ENCODE measurements at regions not wholly inside any gene's neighbourhood (a gene's known extent, or its start where the extent isn't known, plus 50 kb on each side); places are given as distances from the start of the nearest gene placed in this dataset.

- no peak for TF ChIP-seq CTCF (conservative IDR thresholded peaks at IDR 0.05 in 1 of 2, IDR thresholded peaks at IDR 0.05 in 1 of 2; ENCODE audit: extremely low read depth in 1 of 2, insufficient read depth in 1 of 2, low read depth in 1 of 2, low read length in 2 of 2)
- TF ChIP-seq EZH2 (IDR thresholded peaks at IDR 0.05; ENCODE audit: borderline replicate concordance, low read length): no peak
Measured at GRCh38 chr10:14447094-14447839, 116.5 kb upstream of the FRMD4A start.

Data from mammary epithelial cell (primary cell).